Esophagus mucosa (tissue), 1 donor: ENCODE measurements at regions not wholly inside any gene's neighbourhood (a gene's known extent, or its start where the extent isn't known, plus 50 kb on each side); places are given as distances from the start of the nearest gene placed in this dataset.

ENCODE experiments used
- ATAC-seq: fragments of 200-7000 bp; cut with Tn5 transposase; one replicate; pipeline ENCODE4 v1.9.1; 2020
- donor health status: DM: yes; HTN: yes; CAD: no.

GRCh38 chr1:229068270-229068987 lies 202.5 kb upstream of the RAB4A start:
- peak; percentile 32 for ATAC-seq

GRCh38 chr1:229069176-229069575 lies 201.7 kb upstream of the RAB4A start:
- no peak for ATAC-seq

- peak; percentile 71 for ATAC-seq
These were observed 200.7 kb upstream of the RAB4A start for GRCh38 chr1:229070168-229070567.

GRCh38 chr1:229073251-229073650 lies 197.7 kb upstream of the RAB4A start:
- no peak for ATAC-seq

GRCh38 chr1:229075217-229075616 lies 195.7 kb upstream of the RAB4A start:
- ATAC-seq, result no peak

GRCh38 chr1:229075716-229076115 lies 195.2 kb upstream of the RAB4A start:
- ATAC-seq, result no peak

GRCh38 chr1:229076195-229076594 lies 194.7 kb upstream of the RAB4A start:
- no peak for ATAC-seq

GRCh38 chr1:229079016-229079595 lies 191.8 kb upstream of the RAB4A start:
- ATAC-seq, result no peak

GRCh38 chr1:229080361-229080760 lies 190.6 kb upstream of the RAB4A start:
- ATAC-seq, result no peak

GRCh38 chr1:229085291-229085690 lies 185.6 kb upstream of the RAB4A start:
- ATAC-seq, result no peak

GRCh38 chr1:229086091-229086490 lies 184.8 kb upstream of the RAB4A start:
- no peak for ATAC-seq

GRCh38 chr1:229086686-229087085 lies 184.2 kb upstream of the RAB4A start:
- ATAC-seq, result no peak

- ATAC-seq, result no peak
These were observed 183.6 kb upstream of the RAB4A start for GRCh38 chr1:229087339-229087738.

- no peak for ATAC-seq
These were observed 183.0 kb upstream of the RAB4A start for GRCh38 chr1:229087906-229088305.

GRCh38 chr1:229088711-229089110 lies 182.2 kb upstream of the RAB4A start:
- ATAC-seq, result no peak

- no peak for ATAC-seq
These were observed 181.2 kb upstream of the RAB4A start for GRCh38 chr1:229089586-229090208.

- ATAC-seq, result no peak
These were observed 179.2 kb upstream of the RAB4A start for GRCh38 chr1:229091721-229092136.

- peak; percentile 13 for ATAC-seq
These were observed 178.3 kb upstream of the RAB4A start for GRCh38 chr1:229092377-229093237.

- no peak for ATAC-seq
These were observed 177.7 kb upstream of the RAB4A start for GRCh38 chr1:229093238-229093540.

GRCh38 chr1:229093609-229094336 lies 177.1 kb upstream of the RAB4A start:
- peak; percentile 94 for ATAC-seq

- no peak for ATAC-seq
These were observed 176.2 kb upstream of the RAB4A start for GRCh38 chr1:229094476-229095311.

- no peak for ATAC-seq
These were observed 175.6 kb upstream of the RAB4A start for GRCh38 chr1:229095325-229095724.
